Endothelial cell of umbilical vein (primary cell): ENCODE measurements at regions not wholly inside any gene's neighbourhood (a gene's known extent, or its start where the extent isn't known, plus 50 kb on each side); places are given as distances from the start of the nearest gene placed in this dataset.

ENCODE experiments used
- BruUV-seq: library from RNA; stranded (reverse); fragments of 400-500 nt; replicated peaks from 2 replicates; lab custom pipeline; 2021; lab: Mats Ljungman, UMichigan
- CTCF ChIA-PET: fragments of 300-600, 350-600 bp; sonication (Branson Sonifier 250); formaldehyde crosslinking; loops from one replicate; lab custom pipeline; 2021; ENCODE audit warnings: antibody characterized with exemption, inconsistent platforms; lab: Charles Lee
- POLR2A ChIA-PET: fragments of 300-600, 350-600 bp; sonication (Branson Sonifier 250); formaldehyde crosslinking; loops from one replicate; lab custom pipeline; 2021; ENCODE audit warnings: antibody characterized with exemption, inconsistent platforms; lab: Charles Lee
- DNase-seq: peaks from one replicate; pipeline ENCODE4 v3.0.0-alpha.2; 2011; ENCODE audit warnings: low read depth, low spot score
- FAIRE-seq: peaks from 2 replicates; lab custom pipeline; 2011; peaks lifted over from hg19 to GRCh38; lab: Jason Lieb, UNC
- H2AFZ ChIP-seq: 2 replicates; pipeline ENCODE4 v1.6.0; 2012; ENCODE audit warnings: low read depth, low read length, control low read depth, inconsistent platforms
- H3K27ac ChIP-seq: 2 replicates; pipeline ENCODE4 v1.5.1; 2011; ENCODE audit warnings: low read depth, mild to moderate bottlenecking, control low read depth, low read length, moderate library complexity; ENCODE audit not compliant: insufficient read depth
- H3K27me3 ChIP-seq, 2 experiments: 2 replicates each; pipeline versions ENCODE4 v1.6.0 to v1.6.1; 2011; ENCODE audit warnings: low read length in 2 of 2, mixed read lengths in 1 of 2; ENCODE audit not compliant: control insufficient read depth in 2 of 2, insufficient read depth in 2 of 2
- H3K36me3 ChIP-seq, 2 experiments: 2 replicates in 1 of 2; 3 replicates in 1 of 2; pipeline ENCODE4 v1.5.1; 2011; ENCODE audit warnings: low read length in 2 of 2, mild to moderate bottlenecking in 1 of 2, moderate library complexity in 1 of 2; ENCODE audit not compliant: control insufficient read depth in 2 of 2, insufficient read depth in 2 of 2; ENCODE audit errors: extremely low read depth in 1 of 2
- H3K4me1 ChIP-seq: 3 replicates; pipeline ENCODE4 v1.5.1; 2011; ENCODE audit warnings: mild to moderate bottlenecking, low read length; ENCODE audit not compliant: control insufficient read depth, insufficient read depth; ENCODE audit errors: extremely low read depth
- H3K4me2 ChIP-seq: 2 replicates; pipeline ENCODE4 v1.6.1; 2011; ENCODE audit warnings: low read length, control low read depth, mixed read lengths; ENCODE audit not compliant: insufficient read depth
- H3K4me3 ChIP-seq, 3 experiments: fragments of 200-600 bp in 1 of 3; sonication (generic), shearing (Covaris generic) in 1 of 3; replicated peaks in 1 of 3; 2 replicates each; pipeline ENCODE4 v1.5.1; 2011 to 2016; ENCODE audit warnings: control low read depth in 3 of 3, low read length in 3 of 3, mild to moderate bottlenecking in 2 of 3, inconsistent platforms in 1 of 3, low read depth in 1 of 3, moderate library complexity in 1 of 3; ENCODE audit not compliant: insufficient read depth in 1 of 3
- H3K79me2 ChIP-seq: 2 replicates; pipeline ENCODE4 v1.6.0; 2012; ENCODE audit warnings: low read length, inconsistent platforms; ENCODE audit not compliant: control insufficient read depth, insufficient read depth
- H3K9ac ChIP-seq: replicated peaks from 2 replicates; pipeline ENCODE3; 2011; ENCODE audit warnings: low read length, control low read depth; ENCODE audit not compliant: insufficient read depth; ENCODE audit errors: extremely low read depth
- H3K9me1 ChIP-seq: replicated peaks from 3 replicates; pipeline ENCODE4 v1.6.0; 2011; ENCODE audit warnings: mild to moderate bottlenecking, low read length; ENCODE audit not compliant: control insufficient read depth, insufficient read depth; ENCODE audit errors: extremely low read depth
- H3K9me3 ChIP-seq: replicated peaks from 2 replicates; pipeline ENCODE4 v1.5.1; 2012; ENCODE audit warnings: low read length, inconsistent platforms; ENCODE audit not compliant: control insufficient read depth, insufficient read depth
- H4K20me1 ChIP-seq: replicated peaks from 2 replicates; pipeline ENCODE3; 2011; ENCODE audit warnings: mild to moderate bottlenecking, low read length; ENCODE audit not compliant: control insufficient read depth, insufficient read depth; ENCODE audit errors: extremely low read depth
- EZH2 ChIP-seq: IDR thresholded peaks from 2 replicates; pipeline ENCODE4 v1.6.1; 2012; ENCODE audit warnings: borderline replicate concordance, low read depth, mild to moderate bottlenecking, moderate library complexity, low read length, inconsistent platforms; ENCODE audit not compliant: severe bottlenecking
- FOS ChIP-seq: IDR thresholded peaks from 2 replicates; pipeline ENCODE4 v1.6.1; 2011; ENCODE audit warnings: mild to moderate bottlenecking, low read length, moderate library complexity, borderline replicate concordance; ENCODE audit not compliant: insufficient read depth
- GATA2 ChIP-seq: IDR thresholded peaks from 2 replicates; pipeline ENCODE4 v1.7.0; 2011; ENCODE audit warnings: low read depth, mild to moderate bottlenecking, moderate library complexity, mixed read lengths, low read length; ENCODE audit not compliant: insufficient read length, insufficient read depth
- JUN ChIP-seq: IDR thresholded peaks from 2 replicates; pipeline ENCODE4 v1.6.1; 2011; ENCODE audit warnings: borderline replicate concordance, low read depth; ENCODE audit not compliant: insufficient read length, insufficient read depth
- MYC ChIP-seq: IDR thresholded peaks from one replicate; pipeline ENCODE4 v1.6.1; 2011; ENCODE audit warnings: mild to moderate bottlenecking, low read depth, low read length
- POLR2A ChIP-seq: IDR thresholded peaks from 2 replicates; pipeline ENCODE4 v1.6.1; 2012; ENCODE audit warnings: low read depth, mild to moderate bottlenecking, control low read depth, low read length
- POLR2AphosphoS5 ChIP-seq: IDR thresholded peaks from 2 replicates; pipeline ENCODE4 v1.6.1; 2012; ENCODE audit warnings: low read depth, mild to moderate bottlenecking, control low read depth, low read length, moderate library complexity; ENCODE audit not compliant: insufficient read depth
- dilution Hi-C: fragments of 300-500 bp; cut with MboI; formaldehyde crosslinking; loops from one replicate; pipeline ENCODE4 v1.15.0; 2019; ENCODE audit warnings: low sequenced_read_pairs; ENCODE audit not compliant: extremely low pct_ligation_motif_present
- intact Hi-C: fragments of 100-400 bp; cut with micrococcal nuclease; formaldehyde crosslinking; loops from one replicate; pipeline ENCODE4 v1.10.0; 2022
- TF ChIP-seq, protein P1 (sequence below): IDR thresholded peaks from 2 replicates; pipeline ENCODE4 v1.6.1; 2011; ENCODE audit not compliant: insufficient read depth, insufficient read length
- TF ChIP-seq, protein P2 (sequence below), 2 donors: IDR thresholded peaks; 1 replicate in 1 of 2; 2 replicates in 1 of 2; pipeline ENCODE4 v1.5.1; 2011; ENCODE audit warnings: low read length in 2 of 2, mild to moderate bottlenecking in 2 of 2, moderate library complexity in 2 of 2, control low read depth in 1 of 2, inconsistent platforms in 1 of 2, low read depth in 1 of 2; ENCODE audit not compliant: insufficient read depth in 1 of 2; ENCODE audit errors: extremely low read depth in 1 of 2

- intact Hi-C loops = no loop called here
- no TSS peak for BruUV-seq
- no peak overlapping the region for H3K4me2 ChIP-seq
Observed at GRCh38 chr2:120456867-120457266, 110.9 kb downstream of the INHBB start.

More at GRCh38 chr2:120456867-120457266, 110.9 kb downstream of the INHBB start:
- H3K9me1 ChIP-seq = no peaks in the 10 kb centered on the region
- no peak overlapping the region for H2AFZ ChIP-seq
- ChIA-PET CTCF (no interaction called here), POLR2A (no interaction called here)
- no peaks in the 10 kb centered on the region for H3K9me3 ChIP-seq
- no peaks in the 10 kb centered on the region for H3K36me3 ChIP-seq
- dilution Hi-C loops = no loop called here
- no peak overlapping the region for H3K27ac ChIP-seq
- no peaks in the 10 kb centered on the region for H4K20me1 ChIP-seq
- peaks cover 0 to 2% of the 10 kb centered on the region in 2 experiments for H3K27me3 ChIP-seq
- no peaks in the 10 kb centered on the region for H3K4me1 ChIP-seq
- TF ChIP-seq POLR2AphosphoS5 = no peak
- no peak for TF ChIP-seq POLR2A
- no peak for TF ChIP-seq GATA2
- TF ChIP-seq MYC = no peak
- TF ChIP-seq, protein P1, sequence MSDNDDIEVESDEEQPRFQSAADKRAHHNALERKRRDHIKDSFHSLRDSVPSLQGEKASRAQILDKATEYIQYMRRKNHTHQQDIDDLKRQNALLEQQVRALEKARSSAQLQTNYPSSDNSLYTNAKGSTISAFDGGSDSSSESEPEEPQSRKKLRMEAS = no peak
- TF ChIP-seq FOS = no peak
- no peak for TF ChIP-seq EZH2
- TF ChIP-seq, protein P2, sequence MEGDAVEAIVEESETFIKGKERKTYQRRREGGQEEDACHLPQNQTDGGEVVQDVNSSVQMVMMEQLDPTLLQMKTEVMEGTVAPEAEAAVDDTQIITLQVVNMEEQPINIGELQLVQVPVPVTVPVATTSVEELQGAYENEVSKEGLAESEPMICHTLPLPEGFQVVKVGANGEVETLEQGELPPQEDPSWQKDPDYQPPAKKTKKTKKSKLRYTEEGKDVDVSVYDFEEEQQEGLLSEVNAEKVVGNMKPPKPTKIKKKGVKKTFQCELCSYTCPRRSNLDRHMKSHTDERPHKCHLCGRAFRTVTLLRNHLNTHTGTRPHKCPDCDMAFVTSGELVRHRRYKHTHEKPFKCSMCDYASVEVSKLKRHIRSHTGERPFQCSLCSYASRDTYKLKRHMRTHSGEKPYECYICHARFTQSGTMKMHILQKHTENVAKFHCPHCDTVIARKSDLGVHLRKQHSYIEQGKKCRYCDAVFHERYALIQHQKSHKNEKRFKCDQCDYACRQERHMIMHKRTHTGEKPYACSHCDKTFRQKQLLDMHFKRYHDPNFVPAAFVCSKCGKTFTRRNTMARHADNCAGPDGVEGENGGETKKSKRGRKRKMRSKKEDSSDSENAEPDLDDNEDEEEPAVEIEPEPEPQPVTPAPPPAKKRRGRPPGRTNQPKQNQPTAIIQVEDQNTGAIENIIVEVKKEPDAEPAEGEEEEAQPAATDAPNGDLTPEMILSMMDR (IDR thresholded peaks at IDR 0.05; ENCODE audit: extremely low read depth in 1 of 2, insufficient read depth in 1 of 2, low read depth in 1 of 2, low read length in 2 of 2) = no peak
- no peak for TF ChIP-seq JUN
- no peak overlapping the region for H3K4me3 ChIP-seq
- DNase-seq (no peak), FAIRE-seq (no peak)
- H3K9ac ChIP-seq = no peak overlapping the region
- no peaks in the 10 kb centered on the region for H3K79me2 ChIP-seq
